C4-2B (cell line): ENCODE measurements at regions not wholly inside any gene's neighbourhood (a gene's known extent, or its start where the extent isn't known, plus 50 kb on each side); places are given as distances from the start of the nearest gene placed in this dataset.

Experiments used
- H3K27ac ChIP-seq: fragments of 450-650 bp; 2 replicates; pipeline ENCODE4 v1.5.1; 2017
- CTCF ChIP-seq: fragments of 450-650 bp; conservative IDR thresholded peaks from 2 replicates; pipeline ENCODE4 v1.5.1; 2017; ENCODE audit warnings: mild to moderate bottlenecking
- ZFX ChIP-seq: fragments of 450-650 bp; IDR thresholded peaks from 2 replicates; pipeline ENCODE4 v1.6.1; 2017

DNA sequence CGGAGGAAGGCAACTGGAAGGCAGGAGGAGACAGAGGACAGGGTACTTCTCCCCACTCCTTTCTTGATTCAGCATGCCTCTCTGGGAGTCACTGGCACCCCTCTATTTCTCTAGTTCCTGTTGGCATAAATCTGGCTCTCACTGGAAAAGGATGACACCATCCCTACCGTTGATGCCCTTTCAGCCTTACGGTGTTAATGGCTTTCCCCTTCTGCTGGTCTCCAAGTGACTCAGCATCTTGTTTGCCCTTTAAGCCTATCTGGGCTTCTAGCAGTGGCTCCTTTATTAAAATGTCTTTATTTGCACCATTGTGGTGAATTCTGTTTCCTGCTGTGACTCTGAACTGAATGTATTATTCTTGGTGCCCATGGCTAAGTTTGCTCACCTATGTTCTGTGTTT is 227.3 kb upstream of the GLRA1 start:
- TF ChIP-seq CTCF (no peak), ZFX (no peak)
- H3K27ac ChIP-seq, result no peak overlapping the region

DNA sequence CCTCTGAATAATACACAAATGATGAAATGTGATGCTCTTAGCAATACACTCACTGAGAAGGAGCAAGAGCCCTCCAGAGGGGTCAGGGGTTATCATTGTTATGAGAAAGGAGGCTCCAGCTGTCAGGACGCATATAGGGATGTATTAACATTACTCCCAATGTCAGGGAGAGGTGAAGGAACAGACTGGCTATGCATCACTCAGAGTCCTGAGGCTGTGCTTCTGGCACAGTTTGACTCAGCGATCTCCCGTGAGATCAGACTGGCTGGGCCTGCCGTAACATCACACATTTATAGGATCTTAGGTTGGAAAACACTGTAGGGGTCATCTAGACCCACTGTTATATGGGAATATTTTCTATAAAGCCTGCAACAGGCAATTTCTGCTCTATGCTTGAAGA is 226.5 kb upstream of the GLRA1 start:
- no peak for TF ChIP-seq ZFX
- TF ChIP-seq CTCF, result no peak
- no peak overlapping the region for H3K27ac ChIP-seq

DNA sequence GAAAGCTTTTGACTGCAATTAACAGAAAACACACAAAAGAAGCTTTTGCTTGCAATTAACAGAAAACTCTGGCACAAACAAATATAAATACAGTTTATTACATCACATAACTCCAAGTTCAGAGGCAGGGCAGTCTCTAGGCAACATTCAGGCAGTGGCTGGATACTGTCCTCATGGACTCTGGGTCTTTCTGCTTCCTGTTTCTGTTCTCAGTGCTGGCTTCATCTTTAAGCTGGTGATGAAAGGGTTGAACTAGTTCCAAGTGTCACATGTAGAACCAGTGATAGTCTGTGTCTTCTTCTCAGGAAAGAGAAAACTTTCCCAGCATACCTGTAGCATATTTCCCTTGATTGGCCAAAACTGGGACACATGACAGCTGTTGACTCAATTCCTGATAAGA is 222.6 kb upstream of the GLRA1 start:
- H3K27ac ChIP-seq, result no peak overlapping the region
- no peak for TF ChIP-seq ZFX
- no peak for TF ChIP-seq CTCF

- H3K27ac ChIP-seq, result no peak overlapping the region
- no peak for TF ChIP-seq ZFX
- TF ChIP-seq CTCF, result no peak
These were observed 221.9 kb upstream of the GLRA1 start for GRCh38 chr5:152146566-152146965.

DNA sequence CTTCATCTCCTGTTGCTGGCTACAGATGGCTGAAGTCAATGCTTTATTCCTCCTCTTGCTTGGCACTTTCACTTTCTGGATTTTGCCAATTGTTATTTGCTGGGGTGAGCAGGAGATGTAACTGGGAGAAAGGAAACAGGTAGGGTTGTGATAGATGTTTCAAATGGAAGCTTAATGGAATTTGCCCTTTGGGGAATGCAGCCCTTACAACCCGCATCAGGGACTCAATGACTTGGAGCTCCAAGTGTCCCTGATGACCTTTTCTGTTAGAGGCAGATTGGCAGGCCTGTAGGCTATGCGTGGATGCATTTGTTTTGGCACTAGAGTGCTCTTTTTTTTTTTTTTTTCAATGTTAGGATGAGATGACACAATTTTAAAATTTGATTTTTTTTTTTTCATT is 219.9 kb upstream of the GLRA1 start:
- no peak overlapping the region for H3K27ac ChIP-seq

GRCh38 chr5:152144030-152144429 is 219.4 kb upstream of the GLRA1 start:
- H3K27ac ChIP-seq, result no peak overlapping the region
- TF ChIP-seq CTCF (no peak), ZFX (no peak)

More for the DNA sequence above, 219.9 kb upstream of the GLRA1 start:
- TF ChIP-seq ZFX, result no peak
- TF ChIP-seq CTCF, result no peak

DNA sequence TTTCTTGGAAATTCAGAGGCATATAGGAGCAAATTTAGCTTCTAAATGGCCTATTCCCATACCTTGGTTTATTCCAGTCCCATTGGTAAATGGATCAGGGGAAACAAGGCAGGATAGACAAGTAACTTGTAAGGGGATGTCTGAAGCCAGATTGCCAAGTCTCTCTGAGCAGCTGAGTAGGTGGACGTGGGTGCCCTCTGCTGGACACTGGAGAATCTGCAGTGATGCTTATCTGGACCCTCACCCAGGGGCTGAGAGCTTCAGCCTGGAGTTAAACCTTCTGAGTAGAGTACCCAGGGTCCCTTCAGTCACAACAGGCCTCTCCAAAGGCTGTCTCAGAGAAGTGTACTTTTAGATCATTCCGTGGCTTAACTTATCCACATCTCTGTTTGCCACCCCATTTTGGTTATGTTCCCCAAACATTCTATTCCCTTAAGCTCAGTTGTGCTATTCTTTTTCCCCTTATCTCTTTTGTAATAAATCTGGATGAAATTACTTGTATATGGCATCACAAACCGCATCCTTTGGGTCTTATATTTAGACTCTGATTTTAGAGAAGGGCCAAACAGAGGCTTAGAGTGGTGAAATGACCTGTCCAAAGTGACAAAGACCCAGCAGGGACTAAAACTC is 218.3 kb upstream of the GLRA1 start:
- TF ChIP-seq CTCF (peak; percentile 91), ZFX (no peak)
- H3K27ac ChIP-seq, result no peak overlapping the region
